GM11168 (cell line): ENCODE measurements at regions not wholly inside any gene's neighbourhood (a gene's known extent, or its start where the extent isn't known, plus 50 kb on each side); places are given as distances from the start of the nearest gene placed in this dataset.
"Not testable (repeated sequence)": the region's sequence is repeated elsewhere in the genome, so short reads cannot be mapped to it uniquely, and the experiment has no call there.

Experiments used
- in situ Hi-C: fragments of 300-500 bp; cut with MboI; formaldehyde crosslinking; loops from one replicate; pipeline ENCODE4 v1.12.0; 2022; ENCODE audit warnings: low sequenced_read_pairs; ENCODE audit not compliant: unreplicated experiment

DNA sequence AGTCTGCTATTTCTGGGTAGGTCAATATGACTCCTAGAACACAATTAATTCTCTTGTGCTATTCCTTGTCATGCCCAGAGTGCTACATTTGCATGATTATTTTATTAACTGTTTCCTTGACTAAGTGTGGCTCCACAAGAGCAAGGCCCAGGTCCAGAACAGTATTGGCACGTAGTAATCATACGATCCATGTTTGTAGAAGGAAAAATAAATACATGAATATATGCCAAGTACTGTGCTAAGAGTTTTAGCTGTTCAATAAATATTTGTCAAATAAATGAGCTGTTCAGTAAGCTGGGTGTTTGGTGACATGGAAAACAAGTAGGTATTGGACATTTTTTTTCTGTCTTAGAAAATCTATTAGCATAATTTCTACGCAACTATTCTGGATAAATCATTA lies 995.9 kb downstream of the MAT2B start:
- in situ Hi-C loops: loop anchor here (25.0 kb wide), 2 partner anchors 489 to 939 kb away; no protein-coding TSS in a partner anchor

DNA sequence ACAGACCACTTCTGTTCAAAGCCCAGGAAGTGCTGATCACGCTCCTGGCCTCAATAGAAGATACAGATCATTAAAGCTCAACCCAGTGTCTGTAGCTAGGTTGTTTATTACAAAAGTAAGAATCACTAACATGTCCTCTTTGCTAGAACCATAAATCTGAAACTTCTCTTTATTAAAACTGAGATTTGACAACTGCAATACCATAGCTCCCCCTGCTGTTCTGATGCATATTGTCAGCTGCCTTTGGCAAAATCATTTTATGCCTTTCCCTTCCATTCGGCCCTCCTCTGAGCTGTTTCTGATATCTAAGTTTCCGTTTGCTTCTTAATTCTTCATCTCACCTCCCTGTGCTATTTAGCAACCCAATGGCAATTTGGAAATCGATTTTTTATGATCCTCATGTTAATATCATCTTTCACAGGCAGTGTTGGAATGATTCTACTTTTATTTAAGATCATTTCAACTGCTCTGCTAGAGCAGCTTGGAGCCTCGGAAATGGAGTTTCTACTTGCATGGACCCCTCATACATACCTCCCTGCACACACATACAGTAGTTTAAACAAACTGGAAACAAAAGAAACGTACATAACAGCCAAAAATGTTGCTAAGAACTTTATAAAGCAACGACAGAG lies 998.8 kb downstream of the MAT2B start:
- in situ Hi-C loops: loop anchor here (25.0 kb wide), 2 partner anchors 492 to 942 kb away; no protein-coding TSS in a partner anchor

DNA sequence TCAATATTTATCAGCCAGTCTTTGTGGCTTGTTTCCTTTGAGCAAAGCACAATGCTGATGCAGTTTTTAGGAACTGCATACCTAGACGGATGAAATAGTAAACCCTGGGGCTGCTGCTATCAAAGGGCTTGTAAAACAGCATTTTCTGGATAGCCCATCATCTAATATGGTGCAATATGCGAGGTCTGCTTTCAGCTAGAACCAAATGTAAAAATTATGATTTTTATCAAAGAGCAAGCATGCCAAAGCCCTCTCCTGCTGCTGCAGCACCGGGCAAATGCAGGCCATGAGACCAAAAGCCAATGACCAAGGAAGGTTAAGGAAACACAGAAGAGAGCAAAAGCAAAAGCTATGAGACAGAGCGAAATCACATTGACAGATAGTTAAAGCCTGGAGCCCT lies 1000.4 kb downstream of the MAT2B start:
- in situ Hi-C loops: loop anchor here (25.0 kb wide), 2 partner anchors 493 to 943 kb away; no protein-coding TSS in a partner anchor

DNA sequence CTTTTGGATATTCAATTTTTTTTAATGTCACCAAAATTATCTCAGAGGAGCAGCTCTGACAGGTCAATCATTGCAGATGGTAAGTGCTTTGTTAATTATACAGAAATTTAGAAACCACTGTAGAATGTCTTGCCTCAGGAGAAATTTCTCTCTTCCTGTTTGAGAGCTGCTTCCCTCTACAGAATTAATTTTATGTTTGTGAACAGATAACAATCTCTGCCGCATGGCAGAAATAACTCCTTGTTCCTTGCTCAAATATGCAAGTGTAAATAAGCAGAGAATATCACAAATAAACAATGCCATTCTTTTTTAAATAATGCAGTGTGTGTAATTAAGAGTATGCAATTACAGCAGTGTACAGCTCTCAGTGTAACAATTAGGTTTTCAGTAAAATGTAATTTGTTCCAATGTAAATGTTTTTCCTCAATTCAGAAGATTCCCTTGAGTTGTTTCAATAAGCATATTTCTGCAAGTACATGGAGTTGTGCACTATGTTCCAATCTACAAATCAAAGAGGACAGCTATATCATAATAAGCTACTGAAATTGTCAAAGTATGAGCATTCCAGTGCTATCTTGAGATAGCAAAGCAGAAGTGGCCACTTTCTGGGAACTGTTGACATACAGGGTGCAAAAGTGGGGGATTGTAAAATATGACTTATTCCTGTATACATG lies 1012.8 kb downstream of the MAT2B start:
- in situ Hi-C loops: loop anchor here (25.0 kb wide), 2 partner anchors 506 to 956 kb away; no protein-coding TSS in a partner anchor

DNA sequence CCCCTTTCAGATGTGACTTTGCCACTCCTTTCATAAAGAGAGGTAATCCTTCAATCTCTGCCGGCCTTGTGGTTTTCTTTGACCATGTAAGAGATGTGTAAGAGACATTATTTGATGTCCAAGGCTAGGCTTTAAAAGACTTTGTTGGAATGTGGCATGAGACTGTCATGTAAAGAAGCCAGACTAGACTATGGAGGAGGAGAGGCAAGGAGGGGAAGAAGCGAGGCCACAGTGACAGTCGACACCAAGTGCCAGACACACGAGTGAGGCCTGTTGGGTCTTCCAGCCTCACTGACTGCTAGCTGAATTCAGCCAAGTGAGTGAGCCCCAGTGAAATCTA lies 1013.3 kb downstream of the MAT2B start:
- in situ Hi-C loops: loop anchor here (25.0 kb wide), 2 partner anchors 506 to 956 kb away; no protein-coding TSS in a partner anchor

DNA sequence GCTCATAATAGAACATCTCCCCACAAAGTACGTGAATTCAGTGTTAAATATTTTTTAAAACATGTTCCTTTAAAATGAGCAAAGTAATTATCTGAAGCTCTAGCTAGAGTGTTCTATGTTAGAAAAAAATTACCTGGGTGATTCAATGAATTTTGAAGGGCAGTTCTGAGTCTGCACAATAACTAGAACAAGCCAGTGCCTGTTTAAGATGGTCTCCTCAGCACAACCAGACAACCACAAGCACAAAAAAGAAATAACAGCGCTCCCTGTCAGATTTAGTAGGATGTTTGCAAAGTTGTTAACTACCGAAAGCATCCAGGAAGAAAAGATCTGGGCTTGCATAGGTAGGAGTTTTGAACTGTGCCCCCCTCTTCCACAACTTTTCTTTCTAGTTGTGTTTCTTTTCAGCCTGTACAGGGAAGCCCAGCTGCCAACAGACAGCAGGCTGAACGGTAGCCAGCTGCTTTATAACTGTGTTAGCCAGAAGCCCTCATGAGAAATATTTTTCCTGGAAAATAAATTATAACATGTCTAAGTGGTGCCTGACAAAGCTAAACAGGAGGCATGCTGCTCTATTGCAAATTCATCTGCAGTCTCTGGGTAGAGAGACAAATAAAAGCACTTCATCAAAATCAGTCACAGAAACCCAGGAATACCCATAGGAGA lies 1026.9 kb downstream of the MAT2B start:
- in situ Hi-C loops: no loop called here

DNA sequence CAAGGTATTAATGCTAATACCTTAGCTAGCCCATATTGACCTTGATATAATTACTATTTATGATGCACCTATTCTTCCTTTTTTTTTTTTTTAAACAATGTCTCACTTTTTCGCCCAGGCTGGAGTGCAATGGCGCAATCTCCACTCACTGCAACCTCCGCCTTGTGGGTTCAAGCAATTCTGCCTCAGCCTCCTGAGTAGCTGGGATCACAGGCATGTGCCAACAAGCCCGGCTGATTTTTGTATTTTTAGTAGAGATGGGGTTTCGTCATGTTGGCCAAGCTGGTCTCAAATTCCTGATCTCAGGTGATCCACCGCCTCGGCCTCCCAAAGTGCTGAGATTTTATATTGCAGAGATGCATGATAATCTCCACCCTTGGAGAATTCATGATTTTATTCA lies 1028.0 kb downstream of the MAT2B start:
- in situ Hi-C loops: not testable (repeated sequence)

DNA sequence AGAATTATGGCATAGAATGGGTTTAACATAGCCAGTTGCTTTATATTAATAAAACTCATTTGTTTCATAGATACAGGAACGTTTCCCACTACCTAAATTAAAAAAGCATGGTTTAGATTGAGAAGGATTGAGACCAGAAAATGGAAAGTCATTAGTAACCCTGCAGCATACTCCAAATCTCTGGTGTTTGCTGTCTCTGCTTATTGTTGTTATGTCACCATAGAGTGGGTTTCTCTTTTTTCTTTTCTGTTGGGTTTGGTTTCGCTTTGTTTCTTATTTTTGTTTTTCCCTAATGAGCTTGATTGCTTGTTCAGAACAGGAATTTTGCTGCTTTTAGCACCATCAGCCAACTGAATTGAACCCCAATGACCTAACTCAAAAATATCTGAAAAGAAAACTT lies 1034.8 kb downstream of the MAT2B start:
- in situ Hi-C loops: no loop called here

DNA sequence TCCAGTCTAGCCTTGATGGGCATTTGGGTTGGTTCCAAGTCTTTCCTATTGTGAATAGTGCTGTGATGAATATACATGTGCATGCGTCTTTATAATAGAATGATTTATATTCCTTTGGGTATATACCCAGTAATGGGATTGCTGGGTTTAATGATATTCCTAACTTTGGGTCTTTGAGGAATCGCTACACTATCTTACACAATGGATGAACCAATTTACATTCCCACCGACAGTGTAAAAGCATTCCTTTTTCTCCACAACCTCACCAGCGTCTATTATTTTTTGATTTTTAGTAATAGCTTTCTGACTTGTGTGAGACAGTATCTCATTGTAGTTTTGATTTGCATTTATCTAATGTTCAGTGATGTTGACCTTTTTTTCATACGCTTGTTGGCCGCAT lies 1040.1 kb downstream of the MAT2B start:
- in situ Hi-C loops: no loop called here

DNA sequence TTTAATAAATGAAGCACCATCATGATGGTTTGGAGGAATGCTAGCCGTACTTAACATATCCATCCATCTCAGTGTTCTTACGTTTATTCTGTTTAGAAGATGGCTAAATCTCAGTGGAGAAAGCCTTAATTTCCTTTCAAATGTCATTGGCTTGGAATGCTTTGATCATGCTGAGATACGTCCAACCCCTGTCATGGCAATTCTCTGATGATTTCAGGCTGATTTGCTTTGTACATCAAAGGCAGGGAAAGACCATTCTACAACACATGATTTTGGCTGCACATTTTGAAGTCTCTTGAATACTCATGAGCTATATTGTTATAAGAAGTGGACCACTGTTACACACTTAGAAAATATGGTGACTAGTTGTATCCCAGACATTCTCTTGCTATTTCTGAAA lies 1048.4 kb downstream of the MAT2B start:
- in situ Hi-C loops: no loop called here

DNA sequence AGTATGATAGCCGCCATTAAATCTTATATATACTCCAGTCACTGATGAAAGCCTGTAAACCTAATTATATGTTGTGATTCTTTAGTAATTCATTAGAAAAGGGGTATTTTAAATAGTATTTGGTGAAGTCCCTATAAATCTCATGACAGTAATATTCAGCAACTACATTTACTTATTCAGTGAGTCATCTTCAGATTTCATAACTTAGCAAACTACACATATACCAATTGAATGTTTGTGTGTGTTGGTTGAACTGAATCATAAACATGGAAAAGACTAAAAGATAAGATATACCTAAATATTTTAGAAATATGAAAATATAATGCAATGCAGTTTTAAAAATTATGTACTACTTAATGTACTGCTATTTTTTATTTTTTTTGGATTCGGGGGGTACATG lies 1050.4 kb downstream of the MAT2B start:
- in situ Hi-C loops: no loop called here

DNA sequence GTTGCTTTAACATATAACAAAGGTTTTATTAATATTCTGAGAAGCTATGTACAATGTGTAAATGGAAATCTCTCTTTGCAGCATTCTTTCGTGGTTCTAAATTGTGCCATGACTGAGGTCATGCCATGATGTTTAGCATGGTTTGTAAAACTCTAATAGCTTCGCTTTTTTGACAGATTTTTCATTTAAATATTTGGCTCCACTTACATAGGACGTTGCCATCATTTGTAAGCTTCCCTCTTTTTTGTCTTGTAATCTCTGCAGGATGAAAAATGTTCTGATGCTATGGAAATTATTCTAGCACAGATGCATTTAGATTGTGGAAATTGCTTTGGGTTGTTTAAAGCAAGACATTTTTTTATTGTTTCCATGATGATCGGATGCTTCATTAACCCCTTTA lies 1054.8 kb downstream of the MAT2B start:
- in situ Hi-C loops: no loop called here

DNA sequence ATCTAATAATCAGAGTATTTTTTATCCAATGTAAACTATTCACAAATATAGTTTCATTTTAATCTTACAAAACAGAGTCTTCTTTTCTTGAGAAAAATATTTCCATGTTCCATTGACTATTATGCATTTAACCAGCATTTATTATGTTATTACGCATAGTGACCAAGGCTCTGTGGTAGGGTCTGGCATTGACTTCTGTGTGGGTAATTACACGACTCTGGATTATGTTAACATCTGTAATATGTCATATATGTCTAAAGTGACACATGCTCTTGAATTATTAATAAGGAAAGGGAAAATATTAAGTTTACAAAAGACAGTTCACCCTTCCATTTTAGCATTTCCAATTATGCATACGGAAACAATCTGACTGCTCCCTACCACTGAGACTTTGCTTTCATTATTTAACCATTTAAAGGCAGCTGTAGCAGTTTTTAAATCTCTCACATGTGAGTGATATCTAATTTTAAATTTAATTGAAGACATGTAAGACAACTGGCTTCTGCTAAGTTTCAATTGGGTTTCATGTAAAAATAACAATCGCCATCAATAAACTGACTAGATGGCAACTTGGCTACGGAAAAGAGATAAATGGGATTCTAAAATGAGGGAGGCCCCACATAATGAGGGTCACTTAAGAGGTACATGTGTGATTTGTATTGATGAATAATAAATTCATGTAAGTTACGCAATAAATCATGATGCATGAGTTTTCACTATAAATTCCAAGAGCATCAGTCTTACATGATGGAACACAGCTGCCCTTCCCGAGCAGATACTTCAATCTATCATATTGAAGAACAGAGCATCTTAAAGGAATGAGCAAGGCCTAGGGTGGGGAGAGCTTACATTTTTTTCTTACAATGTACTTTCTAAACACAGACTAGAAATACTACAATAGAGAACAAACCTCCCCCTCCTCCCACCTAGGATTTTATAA lies 1056.8 kb downstream of the MAT2B start:
- in situ Hi-C loops: no loop called here

DNA sequence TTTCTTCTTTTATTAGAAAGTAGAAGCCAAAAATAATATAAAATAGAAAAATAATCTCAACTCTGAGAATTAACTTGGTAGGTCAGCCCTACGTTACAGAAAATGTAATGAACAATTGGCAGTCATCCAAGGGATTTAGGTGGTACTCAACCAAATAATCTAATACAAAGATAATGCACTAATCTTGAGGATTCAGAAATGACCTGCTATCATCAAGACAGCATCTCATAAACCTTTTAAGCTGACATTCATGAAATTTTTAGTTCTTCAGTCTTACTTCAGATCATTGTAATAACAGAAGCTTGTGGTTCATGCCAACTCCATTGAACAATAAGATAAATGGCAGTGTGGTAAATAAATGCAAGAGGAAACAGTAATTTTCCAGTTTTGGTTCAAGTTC lies 1058.0 kb downstream of the MAT2B start:
- in situ Hi-C loops: no loop called here

DNA sequence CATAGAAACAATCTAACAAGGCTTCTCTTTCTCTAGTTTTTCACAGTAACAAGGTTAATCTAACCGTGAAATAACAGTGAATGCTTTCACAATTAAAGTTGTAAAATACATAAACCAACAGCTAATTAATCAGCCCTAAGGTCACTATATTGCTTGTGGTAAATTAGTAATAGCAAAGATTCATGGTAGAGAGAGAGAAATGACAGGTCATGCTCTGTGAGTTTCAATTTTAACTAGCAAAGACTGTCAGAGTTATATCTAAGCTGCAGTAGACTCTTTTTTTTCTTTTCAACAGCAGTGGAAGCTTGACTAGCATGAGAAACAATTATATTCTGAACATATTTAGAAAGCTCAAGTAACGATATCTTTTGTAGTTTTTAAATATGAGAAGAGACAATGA lies 1068.0 kb downstream of the MAT2B start:
- in situ Hi-C loops: no loop called here

DNA sequence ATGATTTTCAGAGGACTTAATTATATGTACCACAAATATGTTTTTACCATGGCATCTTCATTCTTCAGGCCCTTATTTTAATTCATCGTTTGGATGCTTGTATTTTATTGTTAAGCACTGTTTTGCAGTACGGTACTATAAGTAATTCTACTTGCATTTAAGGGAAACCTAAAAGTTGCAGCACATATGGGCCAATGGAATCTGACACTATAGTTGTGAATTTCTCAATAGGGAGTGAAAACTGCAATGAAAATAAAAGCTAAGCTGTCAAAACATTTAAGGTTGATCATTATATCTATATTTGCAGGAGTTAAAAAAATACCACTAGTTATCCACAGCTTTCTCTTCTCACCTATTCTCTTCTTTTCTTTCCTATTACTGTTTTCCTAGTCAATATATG lies 1071.8 kb downstream of the MAT2B start:
- in situ Hi-C loops: no loop called here

DNA sequence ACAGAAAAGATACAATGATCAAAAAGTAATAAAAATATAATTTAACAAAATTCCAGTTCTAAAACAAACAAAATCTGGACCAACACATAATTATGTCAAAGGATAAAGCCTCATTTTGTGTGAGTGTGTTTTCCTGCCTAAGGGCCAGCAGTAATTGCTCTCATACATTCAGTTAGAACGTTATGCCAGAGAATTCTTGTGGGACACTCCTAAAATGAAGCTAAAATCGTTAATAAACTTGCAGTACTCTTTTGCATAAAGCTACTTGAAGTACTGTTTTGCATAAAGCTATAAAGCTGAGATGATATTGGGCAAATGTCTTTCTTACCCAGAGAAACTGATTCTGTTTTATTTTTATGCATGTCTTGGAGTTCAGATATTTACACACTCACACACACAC lies 1072.3 kb downstream of the MAT2B start:
- in situ Hi-C loops: no loop called here

DNA sequence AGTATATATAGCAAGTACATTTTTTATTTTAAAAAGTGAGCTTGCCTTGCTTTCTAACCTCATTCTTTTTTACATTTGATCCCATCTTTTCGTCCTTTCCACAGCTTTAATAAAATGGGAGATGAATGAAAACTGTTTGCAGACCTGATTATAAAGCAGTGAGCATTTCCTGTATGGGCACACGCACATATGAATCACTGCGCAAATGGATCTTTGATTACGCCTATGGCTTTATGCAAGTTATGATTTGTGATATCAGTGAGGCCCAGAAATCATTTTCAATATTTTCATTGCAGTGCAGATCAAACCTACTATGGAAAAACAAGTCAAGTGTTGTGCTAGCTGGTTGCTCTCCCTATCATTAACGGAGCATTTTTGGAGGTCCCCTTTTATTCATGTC lies 1073.0 kb downstream of the MAT2B start:
- in situ Hi-C loops: no loop called here

DNA sequence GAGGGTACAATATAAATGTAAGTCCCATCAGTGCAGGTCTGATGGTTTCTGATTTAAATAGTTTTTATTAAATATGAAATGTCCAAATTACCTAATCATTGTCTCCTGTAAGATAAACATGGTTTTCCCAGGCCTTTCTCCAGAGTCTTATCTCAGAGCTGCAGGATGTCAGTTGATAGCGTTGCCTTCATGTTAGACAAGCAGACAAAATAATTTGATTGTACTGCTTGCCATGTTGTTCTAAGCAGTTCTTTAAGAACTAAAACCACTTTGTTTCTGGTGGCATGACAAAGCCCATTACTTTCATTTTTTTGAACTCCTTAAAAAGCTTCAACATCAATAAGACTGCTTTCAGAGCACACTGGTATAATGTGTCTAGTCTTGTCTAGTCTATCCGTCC lies 1073.5 kb downstream of the MAT2B start:
- in situ Hi-C loops: no loop called here

DNA sequence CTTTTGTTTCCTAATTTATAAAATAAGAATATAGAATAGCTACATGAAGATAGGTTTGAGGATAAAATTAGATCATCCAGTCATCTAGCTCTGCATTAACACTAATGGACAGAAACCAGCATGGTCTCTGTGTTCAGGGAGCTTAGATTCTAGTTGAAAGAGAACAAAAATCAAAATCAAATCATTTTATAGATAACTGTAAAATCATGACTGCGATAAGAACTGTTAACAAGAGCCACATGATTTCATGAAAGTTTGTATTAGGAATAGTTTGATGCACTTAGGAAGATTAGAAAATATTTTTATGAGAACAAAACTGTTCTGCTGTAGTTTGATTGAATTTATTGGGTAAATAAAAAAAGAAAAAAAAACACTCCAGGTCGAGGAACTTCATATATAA lies 1074.7 kb downstream of the MAT2B start:
- in situ Hi-C loops: no loop called here
